Prostate gland (tissue), 2 donors: ENCODE measurements at regions not wholly inside any gene's neighbourhood (a gene's known extent, or its start where the extent isn't known, plus 50 kb on each side); places are given as distances from the start of the nearest gene placed in this dataset.

Source experiments
- POLR2A ChIP-seq: fragments of 450-650 bp; IDR thresholded peaks from one replicate; pipeline ENCODE4 v1.6.1; 2016; ENCODE audit warnings: antibody characterized with exemption, mild to moderate bottlenecking
- POLR2AphosphoS5 ChIP-seq: sonication (generic); formaldehyde crosslinking; IDR thresholded peaks from one replicate; pipeline ENCODE4 v1.6.1; 2017; ENCODE audit warnings: antibody characterized with exemption
- TF ChIP-seq, protein P1 (sequence below), 4 experiments: fragments of 200-600 bp in 2 of 4; fragments of 450-650 bp in 2 of 4; sonication (generic) in 2 of 4; IDR thresholded peaks; 1 replicate in 3 of 4; 2 replicates in 1 of 4; pipeline ENCODE4 v1.5.1; 2016 to 2019; ENCODE audit warnings: antibody characterized with exemption in 4 of 4, mild to moderate bottlenecking in 2 of 4, moderate library complexity in 2 of 4

DNA sequence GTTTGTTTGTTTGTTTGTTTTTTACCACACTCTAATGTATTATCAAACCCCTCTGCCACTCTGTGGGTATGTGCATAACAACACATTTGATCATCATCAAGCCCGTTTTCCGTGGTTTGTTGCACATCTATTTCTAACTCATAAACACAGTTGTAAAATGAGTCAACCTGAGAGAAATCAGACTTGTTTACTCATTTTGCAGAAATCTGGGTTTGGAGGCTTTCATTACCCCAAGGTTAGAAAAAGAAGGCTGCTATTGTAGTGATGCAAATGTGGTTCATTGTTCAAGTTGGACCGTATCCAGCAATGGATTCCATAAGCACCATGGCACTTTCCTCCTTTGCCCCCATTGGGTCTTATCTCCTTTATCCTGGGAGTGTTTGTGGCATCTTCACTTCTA is 353.2 kb upstream of the SOX2 start:
- TF ChIP-seq, protein P1, sequence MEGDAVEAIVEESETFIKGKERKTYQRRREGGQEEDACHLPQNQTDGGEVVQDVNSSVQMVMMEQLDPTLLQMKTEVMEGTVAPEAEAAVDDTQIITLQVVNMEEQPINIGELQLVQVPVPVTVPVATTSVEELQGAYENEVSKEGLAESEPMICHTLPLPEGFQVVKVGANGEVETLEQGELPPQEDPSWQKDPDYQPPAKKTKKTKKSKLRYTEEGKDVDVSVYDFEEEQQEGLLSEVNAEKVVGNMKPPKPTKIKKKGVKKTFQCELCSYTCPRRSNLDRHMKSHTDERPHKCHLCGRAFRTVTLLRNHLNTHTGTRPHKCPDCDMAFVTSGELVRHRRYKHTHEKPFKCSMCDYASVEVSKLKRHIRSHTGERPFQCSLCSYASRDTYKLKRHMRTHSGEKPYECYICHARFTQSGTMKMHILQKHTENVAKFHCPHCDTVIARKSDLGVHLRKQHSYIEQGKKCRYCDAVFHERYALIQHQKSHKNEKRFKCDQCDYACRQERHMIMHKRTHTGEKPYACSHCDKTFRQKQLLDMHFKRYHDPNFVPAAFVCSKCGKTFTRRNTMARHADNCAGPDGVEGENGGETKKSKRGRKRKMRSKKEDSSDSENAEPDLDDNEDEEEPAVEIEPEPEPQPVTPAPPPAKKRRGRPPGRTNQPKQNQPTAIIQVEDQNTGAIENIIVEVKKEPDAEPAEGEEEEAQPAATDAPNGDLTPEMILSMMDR (IDR thresholded peaks at IDR 0.05) = no peak
- TF ChIP-seq POLR2AphosphoS5 = no peak
- no peak for TF ChIP-seq POLR2A
